HG03097 (cell line): ENCODE measurements at regions not wholly inside any gene's neighbourhood (a gene's known extent, or its start where the extent isn't known, plus 50 kb on each side); places are given as distances from the start of the nearest gene placed in this dataset.
"Not testable (repeated sequence)": the region's sequence is repeated elsewhere in the genome, so short reads cannot be mapped to it uniquely, and the experiment has no call there.

ENCODE experiments used
- ATAC-seq: cut with Tn5 transposase; IDR thresholded peaks from one replicate; pipeline ENCODE4 v1.9.1; 2021; ENCODE audit not compliant: unreplicated experiment, low FRiP score

- no peak for ATAC-seq
Measured at GRCh38 chr2:236909802-236910201, 175.9 kb upstream of the COPS8 start.

- ATAC-seq = no peak
Measured at GRCh38 chr2:236910781-236911495, 174.8 kb upstream of the COPS8 start.

DNA sequence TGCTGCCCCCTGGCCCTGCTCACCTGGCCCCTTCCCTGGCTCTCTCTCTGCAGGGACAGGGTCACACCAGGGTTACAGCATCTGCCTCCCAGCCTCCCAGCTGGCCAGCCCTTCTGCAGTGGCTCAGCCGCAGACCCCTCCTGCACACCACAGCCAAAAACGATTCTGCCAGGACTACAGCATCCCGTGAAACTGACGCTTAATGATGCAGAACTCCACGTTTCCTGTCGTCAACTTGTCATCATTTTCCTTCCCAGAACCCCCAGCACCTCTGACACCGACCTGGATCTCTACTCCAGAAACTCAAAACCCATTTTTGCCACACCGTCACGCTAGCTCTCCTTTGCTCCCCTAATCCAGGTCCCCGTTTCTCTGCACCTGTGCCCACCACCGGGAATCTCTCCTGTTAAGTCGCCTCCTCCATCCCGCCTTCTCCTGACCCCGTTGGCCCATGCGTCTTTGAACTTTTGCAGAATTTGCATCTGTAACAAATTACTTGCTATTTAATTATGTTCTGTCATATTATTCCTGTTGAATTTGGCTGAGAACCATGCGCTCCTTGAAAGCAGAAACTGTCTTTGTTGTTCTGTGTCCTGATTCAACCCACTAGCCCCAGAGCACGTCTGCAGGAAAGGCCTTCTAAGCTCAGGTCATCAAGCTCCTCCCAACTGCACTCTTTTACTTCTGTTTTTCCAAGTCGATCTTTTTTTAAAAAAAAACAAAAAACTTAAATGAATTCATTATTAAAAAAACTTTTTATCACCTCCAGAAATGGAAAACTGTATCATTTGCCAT is 173.2 kb upstream of the COPS8 start:
- ATAC-seq = no peak

DNA sequence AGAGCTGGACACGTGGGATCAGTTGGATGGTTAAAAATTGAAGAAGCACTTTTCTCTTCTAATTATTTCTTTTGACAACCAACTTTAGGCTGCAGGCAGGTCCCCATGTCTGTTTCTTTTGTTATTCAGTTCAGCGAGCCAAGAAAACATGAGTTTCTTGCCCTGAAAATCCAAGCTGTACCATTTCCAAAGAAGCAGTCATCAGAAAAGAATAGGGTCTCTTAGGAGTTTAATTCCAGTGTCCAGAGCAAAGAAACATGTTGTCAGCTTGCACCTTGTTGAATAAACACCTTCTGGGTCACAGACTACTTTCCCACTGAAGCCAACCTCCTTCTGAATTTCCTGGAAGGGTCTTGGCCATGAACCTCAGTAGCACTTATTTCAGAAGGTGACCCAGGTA is 170.5 kb upstream of the COPS8 start:
- no peak for ATAC-seq

DNA sequence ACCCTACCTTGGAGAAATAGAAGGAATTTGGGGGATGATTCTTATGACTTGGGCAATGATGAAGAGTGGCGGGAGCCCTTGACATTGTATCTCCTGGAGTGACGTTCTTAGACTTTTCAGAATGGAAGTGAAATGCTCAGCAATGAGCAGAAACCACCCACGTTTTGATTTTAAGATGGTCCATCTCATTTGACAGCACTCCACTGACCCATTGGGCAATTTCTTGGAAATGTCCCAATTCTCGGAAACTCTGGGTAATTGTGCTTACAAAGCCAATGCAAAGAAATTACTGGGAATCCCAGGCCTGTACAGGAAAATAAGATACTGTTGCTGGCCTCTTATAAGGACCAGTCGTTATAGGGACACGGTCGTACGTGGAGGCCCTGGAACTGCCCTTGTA is 170.0 kb upstream of the COPS8 start:
- no peak for ATAC-seq

DNA sequence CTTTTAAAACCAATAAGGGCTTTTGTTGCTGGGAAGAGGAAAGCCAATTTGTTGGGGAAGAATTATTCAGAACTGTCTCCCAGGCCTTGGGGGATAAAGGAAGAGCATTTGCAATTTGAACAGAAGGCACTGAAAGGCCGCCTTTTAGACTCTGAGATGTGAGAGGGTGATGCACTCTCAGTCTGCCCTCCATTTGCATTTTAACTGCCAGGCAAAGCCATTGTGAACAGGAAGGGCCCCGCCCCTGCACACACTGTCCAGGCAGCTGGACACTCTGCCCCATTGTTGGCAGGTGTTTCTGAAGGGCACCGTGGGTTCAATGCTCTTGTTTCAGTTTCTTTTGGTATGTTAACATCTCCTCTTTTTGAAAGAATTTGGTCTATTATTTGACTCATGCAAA is 169.5 kb upstream of the COPS8 start:
- no peak for ATAC-seq

DNA sequence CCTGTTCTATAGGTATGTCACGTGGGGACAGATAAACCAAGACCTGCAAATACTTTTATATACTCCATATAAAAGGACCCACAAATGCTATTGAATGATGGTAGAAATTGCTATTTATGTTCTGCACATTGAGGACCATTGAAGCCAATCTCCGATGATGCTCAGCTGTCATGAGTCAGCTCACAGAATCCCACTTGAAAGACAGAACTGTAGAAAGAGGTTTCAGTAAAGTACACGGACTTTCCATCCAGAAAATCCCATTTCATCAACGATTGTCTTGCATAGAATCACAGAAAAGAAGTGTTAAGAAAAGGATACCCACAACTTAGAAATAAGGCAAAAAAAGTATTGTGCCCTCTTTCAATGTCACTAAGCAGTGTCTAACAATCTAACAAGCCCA is 169.0 kb upstream of the COPS8 start:
- no peak for ATAC-seq

DNA sequence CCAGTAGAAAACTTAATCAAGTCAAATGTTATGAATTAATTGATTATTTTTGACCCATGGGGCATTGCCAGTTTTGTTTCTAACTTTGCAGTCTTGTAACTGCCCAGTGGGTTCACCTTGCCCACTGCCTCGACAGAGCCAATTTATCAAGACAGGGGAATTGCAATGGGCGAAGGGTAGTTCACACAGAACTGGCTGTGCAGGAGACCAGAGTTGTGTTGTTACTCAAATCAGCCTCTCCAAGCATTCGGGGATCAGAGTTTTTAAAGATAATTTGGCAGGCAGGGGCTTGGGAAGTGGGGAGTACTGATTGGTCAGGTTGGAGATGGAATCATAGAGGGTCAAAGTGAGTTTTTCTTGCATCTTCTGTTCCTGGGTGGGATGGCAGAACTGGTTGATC is 168.5 kb upstream of the COPS8 start:
- no peak for ATAC-seq

GRCh38 chr2:236918545-236918944 is 167.1 kb upstream of the COPS8 start:
- ATAC-seq = no peak

- no peak for ATAC-seq
Measured at GRCh38 chr2:236919209-236919608, 166.5 kb upstream of the COPS8 start.

GRCh38 chr2:236919801-236920379 is 165.8 kb upstream of the COPS8 start:
- ATAC-seq = not testable (repeated sequence)

DNA sequence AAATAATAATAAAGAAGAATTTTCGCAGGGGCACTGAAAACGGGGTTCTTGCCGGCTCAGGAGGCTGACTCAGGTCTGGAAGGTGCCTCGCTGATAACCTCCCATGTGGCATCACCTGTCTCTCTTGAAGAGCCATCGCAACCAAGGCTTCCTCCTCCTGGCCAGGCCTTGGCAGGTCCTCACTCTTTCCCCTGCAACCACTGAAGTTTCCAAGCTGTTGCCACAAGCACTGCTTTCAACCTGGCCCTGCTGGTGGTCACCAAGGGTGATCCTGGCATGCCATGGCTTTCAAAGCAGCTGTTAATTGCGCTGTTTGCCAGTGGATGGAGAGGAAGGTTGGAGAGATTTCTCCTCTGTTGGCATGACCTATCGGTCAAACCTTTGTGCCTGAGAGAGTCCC is 163.6 kb upstream of the COPS8 start:
- ATAC-seq = no peak

DNA sequence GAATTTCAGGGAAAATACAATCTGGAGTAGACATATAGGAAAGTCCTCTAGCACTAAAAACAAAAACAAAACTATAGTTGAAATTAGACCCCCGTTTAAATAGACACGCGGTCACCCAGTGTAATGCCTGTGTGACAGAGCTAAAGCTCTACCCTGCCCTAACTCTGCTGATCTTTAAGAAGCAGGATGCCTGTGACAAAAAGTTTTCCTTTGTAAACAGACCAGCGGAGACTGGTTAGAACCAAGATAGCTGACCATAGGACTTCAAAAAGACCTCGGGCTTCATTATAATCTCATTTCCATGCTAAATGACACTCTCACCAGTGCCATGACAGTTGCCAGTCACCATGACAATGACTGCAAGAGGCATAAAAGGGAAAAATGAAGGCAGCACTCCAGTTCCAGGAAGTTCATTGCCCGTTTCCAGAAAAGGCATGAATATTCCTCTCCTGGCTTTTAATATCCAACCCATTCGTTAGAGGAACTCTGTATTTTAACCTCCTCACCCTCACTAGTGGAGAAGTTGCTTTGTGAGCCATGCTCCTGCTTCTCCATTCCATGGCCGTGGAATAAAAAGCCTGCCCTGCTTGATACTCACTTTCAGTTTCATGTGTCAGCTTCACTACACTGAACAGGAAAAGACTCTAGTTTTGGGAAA is 157.2 kb upstream of the COPS8 start:
- no peak for ATAC-seq

DNA sequence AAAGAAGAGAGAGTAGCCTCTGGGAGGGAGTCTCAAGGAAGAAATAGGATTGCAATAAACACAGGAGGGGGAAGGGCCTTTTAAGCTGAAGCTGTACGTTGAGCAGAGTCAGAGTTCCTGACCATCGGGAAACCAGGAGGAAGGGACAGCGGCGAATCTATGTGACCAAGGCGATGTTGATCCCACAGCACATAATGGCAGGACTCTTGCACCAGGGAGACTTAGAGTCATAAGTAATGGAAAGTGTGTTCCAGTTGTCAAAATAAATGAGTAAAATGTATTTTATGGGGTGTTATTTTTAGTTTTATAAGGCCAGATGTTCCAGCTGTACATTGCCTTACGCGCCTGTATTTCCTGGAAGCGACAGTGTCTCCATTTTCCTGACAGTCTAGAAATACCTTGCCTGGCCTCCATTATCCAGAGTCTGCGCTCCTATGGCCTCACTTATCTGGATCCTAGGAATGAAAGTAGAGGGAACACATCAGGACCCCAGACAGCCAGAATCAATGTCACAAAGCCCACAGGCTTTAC is 152.8 kb upstream of the COPS8 start:
- no peak for ATAC-seq

GRCh38 chr2:236934166-236934565 is 151.5 kb upstream of the COPS8 start:
- ATAC-seq = no peak

GRCh38 chr2:236934656-236935055 is 151.0 kb upstream of the COPS8 start:
- no peak for ATAC-seq

- ATAC-seq = no peak
Measured at GRCh38 chr2:236935083-236935482, 150.6 kb upstream of the COPS8 start.

DNA sequence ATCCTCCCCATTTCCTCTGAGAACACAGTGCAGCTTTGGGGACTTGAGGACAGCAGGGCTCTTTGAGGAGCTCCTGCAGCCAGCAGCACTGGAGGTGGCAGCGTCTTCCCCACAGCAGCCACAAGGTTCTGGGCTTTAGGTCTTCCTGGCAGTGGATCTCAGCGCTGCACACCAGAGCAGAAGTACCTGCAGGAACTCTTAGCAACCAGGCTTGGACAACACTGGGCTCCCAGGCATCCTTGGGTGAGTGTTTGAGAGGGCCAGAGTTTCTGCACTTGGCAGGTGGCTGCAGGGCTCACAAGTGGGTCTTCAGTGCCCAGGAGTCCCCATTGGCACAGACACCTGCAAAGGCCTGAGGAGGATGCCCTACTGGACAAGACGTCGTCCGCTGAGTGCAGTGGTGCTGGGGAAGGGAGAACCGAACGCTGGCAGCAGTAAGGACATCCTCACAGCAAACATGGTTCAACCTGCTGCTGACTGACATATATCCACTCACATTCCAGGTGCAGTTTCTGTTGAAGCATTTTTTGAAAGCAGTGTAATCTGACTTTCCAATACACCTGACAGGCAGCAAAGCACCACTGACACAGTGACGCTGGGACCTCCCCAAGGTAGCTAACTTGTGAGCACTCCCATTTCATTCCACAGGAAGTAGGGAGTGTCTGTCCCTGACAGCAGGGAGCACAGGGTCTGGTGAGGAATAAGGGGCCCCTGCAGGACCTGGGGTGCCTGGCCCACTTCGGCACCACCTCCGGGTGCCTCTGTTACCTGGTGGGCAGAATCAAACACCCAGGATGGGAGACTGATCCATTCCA is 149.9 kb upstream of the COPS8 start:
- no peak for ATAC-seq

GRCh38 chr2:236936446-236936940 is 149.2 kb upstream of the COPS8 start:
- no peak for ATAC-seq

DNA sequence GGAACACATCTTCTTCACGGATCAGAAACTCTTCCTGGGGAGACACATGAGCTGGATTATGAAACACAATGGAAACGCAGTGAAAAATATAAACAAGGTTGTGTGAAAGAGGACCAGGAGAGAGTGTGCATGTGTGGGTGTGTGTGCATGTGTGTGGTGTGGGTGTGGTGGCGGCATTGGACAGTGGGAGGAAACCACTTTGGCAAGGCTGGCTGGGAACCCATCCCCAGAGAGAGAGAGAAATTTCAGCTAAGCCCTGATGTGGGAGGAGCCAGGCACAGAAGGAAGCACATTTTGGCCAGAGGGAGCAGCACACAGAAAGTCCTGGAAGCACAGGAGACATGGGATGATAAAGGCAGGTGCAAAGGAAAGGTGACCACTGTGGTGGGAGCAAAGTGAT is 147.6 kb upstream of the COPS8 start:
- ATAC-seq = no peak
